ENCODE measurements at regions not wholly inside any gene's neighbourhood (a gene's known extent, or its start where the extent isn't known, plus 50 kb on each side); places are given as distances from the start of the nearest gene placed in this dataset.

- no peak overlapping the region for H3K4me3 ChIP-seq (ENCODE audit: low read depth in 1 of 2, low read length in 2 of 2)
- H3K4me1 ChIP-seq (ENCODE audit: control insufficient read depth in 1 of 2, insufficient read depth in 2 of 2, low read length in 2 of 2) = no peaks in the 10 kb centered on the region
- no peaks in the 10 kb centered on the region for H3K36me3 ChIP-seq (ENCODE audit: control insufficient read depth in 1 of 2, insufficient read depth in 2 of 2, low read length in 2 of 2)
- no peaks in the 10 kb centered on the region for H3K27me3 ChIP-seq (ENCODE audit: control insufficient read depth in 1 of 2, insufficient read depth in 2 of 2, low read length in 2 of 2)
- H3K9me3 ChIP-seq (ENCODE audit: control insufficient read depth in 1 of 2, low read length in 2 of 2) = peaks cover 0 to 3% of the 10 kb centered on the region in 2 donors
- no peak overlapping the region for H3K27ac ChIP-seq (ENCODE audit: low read depth, low read length)
- H3K9ac ChIP-seq (ENCODE audit: low read depth in 1 of 2, low read length in 2 of 2) = no peak overlapping the region
These were observed 131.5 kb upstream of the TNC start for GRCh38 chr9:115249488-115249887.

- no peak overlapping the region for H3K27ac ChIP-seq (ENCODE audit: low read depth, low read length)
- no peaks in the 10 kb centered on the region for H3K36me3 ChIP-seq (ENCODE audit: control insufficient read depth in 1 of 2, insufficient read depth in 2 of 2, low read length in 2 of 2)
- H3K9me3 ChIP-seq (ENCODE audit: control insufficient read depth in 1 of 2, low read length in 2 of 2) = peaks cover 0 to 3% of the 10 kb centered on the region in 2 donors
- H3K9ac ChIP-seq (ENCODE audit: low read depth in 1 of 2, low read length in 2 of 2) = no peak overlapping the region
- H3K27me3 ChIP-seq (ENCODE audit: control insufficient read depth in 1 of 2, insufficient read depth in 2 of 2, low read length in 2 of 2) = no peaks in the 10 kb centered on the region
- H3K4me3 ChIP-seq (ENCODE audit: low read depth in 1 of 2, low read length in 2 of 2) = no peak overlapping the region
- no peaks in the 10 kb centered on the region for H3K4me1 ChIP-seq (ENCODE audit: control insufficient read depth in 1 of 2, insufficient read depth in 2 of 2, low read length in 2 of 2)
These were observed 132.7 kb upstream of the TNC start for GRCh38 chr9:115250621-115251032.

- Histone ChIP-seq H3K27ac (ENCODE audit: low read depth, low read length) (no peak overlapping the region), H3K27me3 (ENCODE audit: control insufficient read depth in 1 of 2, insufficient read depth in 2 of 2, low read length in 2 of 2) (no peaks in the 10 kb centered on the region)
These were observed 136.6 kb upstream of the TNC start for GRCh38 chr9:115254287-115255180.

GRCh38 chr9:115261656-115262081, 143.7 kb upstream of the TNC start:
- H3K36me3 ChIP-seq (ENCODE audit: control insufficient read depth in 1 of 2, insufficient read depth in 2 of 2, low read length in 2 of 2) = no peaks in the 10 kb centered on the region
- H3K9me3 ChIP-seq (ENCODE audit: control insufficient read depth in 1 of 2, low read length in 2 of 2) = no peaks in the 10 kb centered on the region
- H3K4me3 ChIP-seq (ENCODE audit: low read depth in 1 of 2, low read length in 2 of 2) = no peak overlapping the region
- no peak overlapping the region for H3K27ac ChIP-seq (ENCODE audit: low read depth, low read length)
- peaks cover 3 to 9% of the 10 kb centered on the region in 2 donors for H3K4me1 ChIP-seq (ENCODE audit: control insufficient read depth in 1 of 2, insufficient read depth in 2 of 2, low read length in 2 of 2)
- no peaks in the 10 kb centered on the region for H3K27me3 ChIP-seq (ENCODE audit: control insufficient read depth in 1 of 2, insufficient read depth in 2 of 2, low read length in 2 of 2)
- H3K9ac ChIP-seq (ENCODE audit: low read depth in 1 of 2, low read length in 2 of 2) = no peak overlapping the region

More at GRCh38 chr9:115254287-115255180, 136.6 kb upstream of the TNC start:
- Histone ChIP-seq H3K36me3 (ENCODE audit: control insufficient read depth in 1 of 2, insufficient read depth in 2 of 2, low read length in 2 of 2) (no peaks in the 10 kb centered on the region), H3K9ac (ENCODE audit: low read depth in 1 of 2, low read length in 2 of 2) (no peak overlapping the region), H3K4me1 (ENCODE audit: control insufficient read depth in 1 of 2, insufficient read depth in 2 of 2, low read length in 2 of 2) (no peaks in the 10 kb centered on the region), H3K9me3 (ENCODE audit: control insufficient read depth in 1 of 2, low read length in 2 of 2) (peaks cover 0 to 3% of the 10 kb centered on the region in 2 donors), H3K4me3 (ENCODE audit: low read depth in 1 of 2, low read length in 2 of 2) (no peak overlapping the region)

- Histone ChIP-seq H3K27ac (ENCODE audit: low read depth, low read length) (no peak overlapping the region), H3K36me3 (ENCODE audit: control insufficient read depth in 1 of 2, insufficient read depth in 2 of 2, low read length in 2 of 2) (no peaks in the 10 kb centered on the region), H3K4me1 (ENCODE audit: control insufficient read depth in 1 of 2, insufficient read depth in 2 of 2, low read length in 2 of 2) (peaks cover 3 to 9% of the 10 kb centered on the region in 2 donors), H3K9ac (ENCODE audit: low read depth in 1 of 2, low read length in 2 of 2) (no peak overlapping the region), H3K27me3 (ENCODE audit: control insufficient read depth in 1 of 2, insufficient read depth in 2 of 2, low read length in 2 of 2) (no peaks in the 10 kb centered on the region), H3K9me3 (ENCODE audit: control insufficient read depth in 1 of 2, low read length in 2 of 2) (no peaks in the 10 kb centered on the region), H3K4me3 (ENCODE audit: low read depth in 1 of 2, low read length in 2 of 2) (no peak overlapping the region)
These were observed 144.5 kb upstream of the TNC start for GRCh38 chr9:115262477-115262876.

GRCh38 chr9:115262952-115263351, 145.0 kb upstream of the TNC start:
- Histone ChIP-seq H3K4me3 (ENCODE audit: low read depth in 1 of 2, low read length in 2 of 2) (no peak overlapping the region), H3K27ac (ENCODE audit: low read depth, low read length) (no peak overlapping the region), H3K4me1 (ENCODE audit: control insufficient read depth in 1 of 2, insufficient read depth in 2 of 2, low read length in 2 of 2) (peaks cover 3 to 9% of the 10 kb centered on the region in 2 donors), H3K27me3 (ENCODE audit: control insufficient read depth in 1 of 2, insufficient read depth in 2 of 2, low read length in 2 of 2) (no peaks in the 10 kb centered on the region), H3K9me3 (ENCODE audit: control insufficient read depth in 1 of 2, low read length in 2 of 2) (no peaks in the 10 kb centered on the region), H3K9ac (ENCODE audit: low read depth in 1 of 2, low read length in 2 of 2) (no peak overlapping the region), H3K36me3 (ENCODE audit: control insufficient read depth in 1 of 2, insufficient read depth in 2 of 2, low read length in 2 of 2) (no peaks in the 10 kb centered on the region)

- Histone ChIP-seq H3K9me3 (ENCODE audit: control insufficient read depth in 1 of 2, low read length in 2 of 2) (no peaks in the 10 kb centered on the region), H3K27ac (ENCODE audit: low read depth, low read length) (no peak overlapping the region), H3K9ac (ENCODE audit: low read depth in 1 of 2, low read length in 2 of 2) (no peak overlapping the region), H3K4me1 (ENCODE audit: control insufficient read depth in 1 of 2, insufficient read depth in 2 of 2, low read length in 2 of 2) (peaks cover 3 to 9% of the 10 kb centered on the region in 2 donors), H3K36me3 (ENCODE audit: control insufficient read depth in 1 of 2, insufficient read depth in 2 of 2, low read length in 2 of 2) (no peaks in the 10 kb centered on the region), H3K27me3 (ENCODE audit: control insufficient read depth in 1 of 2, insufficient read depth in 2 of 2, low read length in 2 of 2) (no peaks in the 10 kb centered on the region), H3K4me3 (ENCODE audit: low read depth in 1 of 2, low read length in 2 of 2) (no peak overlapping the region)
These were observed 145.6 kb upstream of the TNC start for GRCh38 chr9:115263371-115264075.

GRCh38 chr9:115264313-115264712, 146.4 kb upstream of the TNC start:
- no peak overlapping the region for H3K9ac ChIP-seq (ENCODE audit: low read depth in 1 of 2, low read length in 2 of 2)

GRCh38 chr9:115267790-115268189, 149.8 kb upstream of the TNC start:
- Histone ChIP-seq H3K27ac (ENCODE audit: low read depth, low read length) (no peak overlapping the region), H3K36me3 (ENCODE audit: control insufficient read depth in 1 of 2, insufficient read depth in 2 of 2, low read length in 2 of 2) (no peaks in the 10 kb centered on the region), H3K9ac (ENCODE audit: low read depth in 1 of 2, low read length in 2 of 2) (no peak overlapping the region), H3K4me1 (ENCODE audit: control insufficient read depth in 1 of 2, insufficient read depth in 2 of 2, low read length in 2 of 2) (peaks cover 0 to under 1% of the 10 kb centered on the region in 2 donors), H3K27me3 (ENCODE audit: control insufficient read depth in 1 of 2, insufficient read depth in 2 of 2, low read length in 2 of 2) (no peaks in the 10 kb centered on the region), H3K4me3 (ENCODE audit: low read depth in 1 of 2, low read length in 2 of 2) (no peak overlapping the region), H3K9me3 (ENCODE audit: control insufficient read depth in 1 of 2, low read length in 2 of 2) (no peaks in the 10 kb centered on the region)

More at GRCh38 chr9:115264313-115264712, 146.4 kb upstream of the TNC start:
- no peak overlapping the region for H3K27ac ChIP-seq (ENCODE audit: low read depth, low read length)
- no peaks in the 10 kb centered on the region for H3K27me3 ChIP-seq (ENCODE audit: control insufficient read depth in 1 of 2, insufficient read depth in 2 of 2, low read length in 2 of 2)
- H3K9me3 ChIP-seq (ENCODE audit: control insufficient read depth in 1 of 2, low read length in 2 of 2) = no peaks in the 10 kb centered on the region
- no peak overlapping the region for H3K4me3 ChIP-seq (ENCODE audit: low read depth in 1 of 2, low read length in 2 of 2)
- H3K36me3 ChIP-seq (ENCODE audit: control insufficient read depth in 1 of 2, insufficient read depth in 2 of 2, low read length in 2 of 2) = no peaks in the 10 kb centered on the region
- peaks cover 3 to 9% of the 10 kb centered on the region in 2 donors for H3K4me1 ChIP-seq (ENCODE audit: control insufficient read depth in 1 of 2, insufficient read depth in 2 of 2, low read length in 2 of 2)

- no peak overlapping the region for H3K4me3 ChIP-seq (ENCODE audit: low read depth in 1 of 2, low read length in 2 of 2)
- no peak overlapping the region for H3K9ac ChIP-seq (ENCODE audit: low read depth in 1 of 2, low read length in 2 of 2)
- no peak overlapping the region for H3K27ac ChIP-seq (ENCODE audit: low read depth, low read length)
- H3K4me1 ChIP-seq (ENCODE audit: control insufficient read depth in 1 of 2, insufficient read depth in 2 of 2, low read length in 2 of 2) = peaks cover 9 to 11% of the 10 kb centered on the region in 2 donors
- no peaks in the 10 kb centered on the region for H3K36me3 ChIP-seq (ENCODE audit: control insufficient read depth in 1 of 2, insufficient read depth in 2 of 2, low read length in 2 of 2)
- H3K9me3 ChIP-seq (ENCODE audit: control insufficient read depth in 1 of 2, low read length in 2 of 2) = no peaks in the 10 kb centered on the region
- no peaks in the 10 kb centered on the region for H3K27me3 ChIP-seq (ENCODE audit: control insufficient read depth in 1 of 2, insufficient read depth in 2 of 2, low read length in 2 of 2)
These were observed 157.8 kb upstream of the TNC start for GRCh38 chr9:115275753-115276152.
